ENCODE measurements at regions not wholly inside any gene's neighbourhood (a gene's known extent, or its start where the extent isn't known, plus 50 kb on each side); places are given as distances from the start of the nearest gene placed in this dataset.
"Not testable (repeated sequence)": the region's sequence is repeated elsewhere in the genome, so short reads cannot be mapped to it uniquely, and the experiment has no call there.

- DNase-seq (ENCODE audit: low read depth in 2 of 3, low spot score in 1 of 3) = no peak
These were observed 390.2 kb downstream of the THBS2 start for GRCh38 chr6:168863467-168863866.

GRCh38 chr6:168862346-168862980 lies 391.2 kb downstream of the THBS2 start:
- no peak for DNase-seq (ENCODE audit: low read depth in 2 of 3, low spot score in 1 of 3)

DNA sequence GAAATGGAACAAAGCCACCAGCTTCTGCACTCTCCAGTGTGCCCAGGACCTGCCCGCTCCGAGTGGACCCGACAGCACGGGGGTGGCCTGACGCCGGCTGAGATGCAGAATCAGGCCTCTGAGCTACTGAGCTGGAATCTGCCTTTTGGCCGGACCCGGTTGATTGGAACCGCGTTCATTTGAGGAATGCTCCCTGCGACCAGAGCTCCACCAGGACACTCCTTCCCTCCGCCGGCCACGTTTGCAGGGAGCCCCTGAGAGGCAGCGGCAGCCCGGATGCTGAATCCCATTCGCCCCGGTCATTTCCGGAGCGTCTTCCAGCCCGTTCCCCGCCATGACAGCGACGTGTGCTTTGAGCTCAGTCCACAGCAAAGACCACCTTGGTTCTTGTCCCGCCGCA lies 392.7 kb downstream of the THBS2 start:
- DNase-seq (ENCODE audit: low read depth in 2 of 3, low spot score in 1 of 3) = no peak

DNA sequence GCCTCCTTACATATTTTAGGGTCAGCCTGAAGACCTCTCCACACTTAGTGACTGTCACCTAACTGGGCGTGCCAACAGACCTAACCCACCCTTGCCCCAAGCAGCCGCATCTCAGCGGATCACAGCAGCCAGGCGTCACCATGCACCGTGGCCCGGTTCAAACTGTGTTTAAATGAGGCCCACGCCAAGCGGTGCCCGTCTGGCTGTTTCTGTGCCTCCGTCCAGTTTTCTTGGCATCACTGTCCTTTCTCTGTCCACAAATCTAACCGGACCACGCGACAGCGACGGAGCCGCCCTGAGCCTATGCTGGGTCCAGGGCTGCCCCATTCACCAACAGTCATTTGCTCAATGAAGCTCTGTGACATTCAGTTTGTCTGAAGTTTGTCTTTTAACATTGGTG lies 393.3 kb downstream of the THBS2 start:
- DNase-seq (ENCODE audit: low read depth in 2 of 3, low spot score in 1 of 3) = no peak

DNA sequence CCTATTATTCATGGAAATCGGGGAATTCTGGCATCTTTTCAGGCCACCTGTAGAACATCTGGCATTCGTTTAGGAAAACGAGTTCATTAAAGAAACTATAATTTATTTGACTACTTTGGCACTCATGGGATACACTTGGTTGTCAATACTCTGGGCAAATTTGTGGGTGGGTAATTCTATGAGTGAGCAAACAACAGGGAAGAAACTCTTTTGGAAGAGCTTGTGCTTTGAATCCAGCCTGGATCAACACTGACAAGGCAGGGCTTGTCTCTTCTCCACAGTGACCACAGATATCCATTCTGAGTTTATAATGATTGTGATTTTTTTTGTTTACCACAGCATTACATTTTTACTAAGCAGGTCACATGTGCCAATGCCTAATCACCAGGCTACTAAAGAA lies 394.7 kb downstream of the THBS2 start:
- no peak for DNase-seq (ENCODE audit: low read depth in 2 of 3, low spot score in 1 of 3)

DNA sequence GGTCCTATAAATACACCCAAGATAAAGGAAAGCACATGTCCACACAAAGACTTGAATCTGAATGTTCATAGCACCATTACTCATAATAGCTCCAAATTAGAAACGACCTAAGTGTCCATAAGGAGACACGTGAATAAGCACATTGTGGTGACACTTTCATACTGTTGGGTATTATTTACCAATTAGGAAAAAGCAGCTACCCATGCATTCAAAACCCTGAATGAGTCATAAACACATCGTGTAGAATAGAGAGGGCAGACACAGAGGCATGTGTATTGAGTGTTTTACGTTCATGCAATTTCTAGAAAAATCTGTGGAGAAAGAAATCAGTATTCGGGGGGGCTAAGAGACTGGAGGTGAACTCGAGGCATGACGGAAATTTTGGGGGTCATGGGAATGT lies 396.7 kb downstream of the THBS2 start:
- DNase-seq (ENCODE audit: low read depth in 2 of 3, low spot score in 1 of 3) = no peak

GRCh38 chr6:168852376-168852884 lies 401.2 kb downstream of the THBS2 start:
- DNase-seq (ENCODE audit: low read depth in 2 of 3, low spot score in 1 of 3) = no peak

DNA sequence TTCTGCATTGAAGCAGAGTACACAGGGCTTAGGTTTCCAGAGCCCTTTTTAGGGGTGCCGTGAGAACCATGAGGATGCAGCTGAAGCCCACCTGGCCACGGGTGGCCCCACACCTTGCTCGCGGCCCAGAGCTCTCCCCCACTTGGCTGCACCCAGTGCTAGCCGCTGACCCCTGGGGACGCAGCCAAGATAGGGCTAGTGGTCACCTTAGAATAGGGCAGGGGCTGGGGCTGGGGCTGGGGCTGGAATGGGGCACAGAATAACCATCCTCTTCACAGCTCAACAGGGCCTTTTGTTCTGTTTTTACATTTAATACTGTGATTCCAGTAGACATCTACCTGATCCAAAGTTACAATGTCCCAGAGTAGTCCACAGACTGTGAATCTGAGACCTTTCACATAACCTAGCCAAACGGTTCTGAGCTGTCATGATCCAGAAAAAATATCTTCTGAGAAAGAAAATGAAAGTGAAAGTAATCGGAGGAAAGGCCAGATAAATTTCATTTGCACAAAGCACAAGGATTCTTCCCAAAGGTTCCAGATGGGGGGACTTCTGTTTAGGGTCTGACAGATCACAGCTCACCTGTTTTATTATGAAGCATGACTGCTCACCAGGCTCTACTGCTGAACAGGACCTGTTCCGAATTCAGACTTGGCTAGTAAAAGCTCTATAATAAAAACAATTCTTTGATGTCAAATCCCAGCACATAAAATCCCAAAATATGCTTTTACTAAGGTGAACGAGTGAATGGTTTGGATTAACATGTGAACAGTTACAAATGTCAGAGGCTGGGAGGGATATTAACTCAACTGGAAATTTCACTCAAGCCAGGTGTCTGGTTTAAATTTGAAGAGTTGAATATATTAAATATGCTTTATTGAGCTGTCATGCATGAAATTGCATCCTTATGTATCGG lies 401.9 kb downstream of the THBS2 start:
- no peak for DNase-seq (ENCODE audit: low read depth in 2 of 3, low spot score in 1 of 3)

GRCh38 chr6:168850027-168850736 lies 403.5 kb downstream of the THBS2 start:
- not testable (repeated sequence) for DNase-seq (ENCODE audit: low read depth in 2 of 3, low spot score in 1 of 3)

- DNase-seq (ENCODE audit: low read depth in 2 of 3, low spot score in 1 of 3) = no peak
These were observed 404.2 kb downstream of the THBS2 start for GRCh38 chr6:168849459-168849858.

- no peak for DNase-seq (ENCODE audit: low read depth in 2 of 3, low spot score in 1 of 3)
These were observed 404.8 kb downstream of the THBS2 start for GRCh38 chr6:168848797-168849196.

DNA sequence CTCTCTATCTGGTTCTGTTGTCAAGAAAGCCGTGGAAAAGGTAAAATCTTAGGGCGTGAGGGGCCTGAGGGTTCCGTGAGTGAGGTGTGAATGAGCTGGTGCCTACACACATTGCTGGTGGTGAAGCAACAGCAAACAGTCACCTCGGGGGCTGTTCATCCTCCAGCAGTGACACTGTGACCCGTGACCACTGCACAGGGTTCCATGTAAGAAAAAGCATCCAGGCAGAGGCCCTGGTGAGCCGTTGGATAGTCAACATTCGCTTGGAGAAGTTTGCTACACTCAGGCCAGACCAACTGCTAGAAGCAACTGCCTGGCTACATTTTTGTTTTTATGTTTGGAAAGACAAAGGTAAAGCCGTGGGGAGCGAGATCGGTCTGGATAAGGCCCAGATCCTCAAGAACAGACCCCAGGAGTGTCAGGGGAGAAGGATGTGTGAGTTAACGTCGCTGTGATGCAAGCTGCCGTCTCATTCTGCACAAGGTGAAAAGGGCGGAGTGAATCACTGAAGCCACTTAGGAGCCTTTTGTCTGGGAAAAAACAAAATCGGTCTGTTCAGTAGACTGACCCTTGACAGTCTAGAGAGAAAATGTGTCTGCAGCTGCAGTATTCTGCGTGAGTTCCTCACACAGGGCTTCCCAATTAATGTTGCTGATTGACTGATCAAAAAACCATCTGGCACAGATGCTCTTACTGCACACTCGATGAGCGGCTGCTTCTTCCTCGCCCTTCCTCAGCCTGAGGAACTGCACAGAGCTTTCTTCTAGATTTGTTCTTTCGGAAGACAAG lies 404.0 kb downstream of the SMOC2 start:
- DNase-seq (ENCODE audit: low read depth in 2 of 3, low spot score in 1 of 3) = no peak

DNA sequence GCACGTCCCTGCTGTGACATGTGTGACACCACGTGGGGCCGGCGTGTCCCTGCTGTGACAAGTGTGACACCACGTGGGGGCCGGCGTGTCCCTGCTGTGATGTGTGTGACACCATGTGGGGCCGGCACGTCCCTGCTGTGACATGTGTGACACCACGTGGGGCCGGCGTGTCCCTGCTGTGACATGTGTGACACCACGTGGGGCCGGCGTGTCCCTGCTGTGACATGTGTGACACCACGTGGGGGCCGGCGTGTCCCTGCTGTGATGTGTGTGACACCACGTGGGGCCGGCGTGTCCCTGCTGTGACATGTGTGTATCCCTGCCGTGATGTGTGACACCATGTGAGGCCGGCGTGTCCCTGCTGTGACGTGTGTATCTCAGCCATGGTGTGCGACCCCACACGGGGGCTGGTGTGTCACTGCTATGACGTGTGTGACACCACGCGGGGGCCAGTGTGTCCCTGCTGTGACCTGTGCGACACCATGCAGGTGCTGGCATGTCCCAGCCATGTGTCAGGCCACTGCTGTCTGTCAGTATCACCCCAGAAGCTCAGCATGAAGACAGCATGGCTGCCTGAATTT lies 401.7 kb downstream of the SMOC2 start:
- not testable (repeated sequence) for DNase-seq (ENCODE audit: low read depth in 2 of 3, low spot score in 1 of 3)

DNA sequence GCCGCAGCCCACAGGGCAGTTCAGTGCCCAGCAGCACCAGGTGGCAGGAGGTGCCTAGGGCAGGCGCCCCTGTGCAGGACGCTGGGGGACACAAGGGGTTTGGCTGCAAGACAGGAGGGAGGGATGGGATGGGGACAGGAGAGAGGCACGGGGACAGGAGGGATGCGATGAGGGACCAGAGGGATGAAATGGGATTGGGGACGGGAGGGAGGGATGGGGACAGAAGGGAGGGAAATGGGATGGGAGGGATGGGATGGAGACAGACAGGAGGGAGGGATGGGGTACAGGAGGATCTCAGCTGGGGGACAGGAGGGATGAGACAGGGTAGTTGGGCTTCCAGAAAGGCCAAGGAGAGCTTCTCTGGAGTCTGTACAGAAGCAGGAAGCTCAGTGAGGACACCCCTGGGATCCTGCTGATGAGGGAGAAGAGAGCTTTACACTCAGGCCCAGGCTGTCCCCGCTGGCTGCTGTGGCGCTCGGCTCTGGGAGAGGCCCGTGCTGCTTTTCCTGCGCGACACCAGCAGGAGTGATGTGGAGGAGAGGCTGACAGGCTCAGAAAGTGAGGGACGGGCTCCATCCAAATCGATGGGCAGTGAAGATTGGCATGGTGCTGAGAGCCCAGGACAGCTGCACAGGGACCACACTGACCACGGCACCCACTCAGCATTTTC lies 400.8 kb downstream of the SMOC2 start:
- no peak for DNase-seq (ENCODE audit: low read depth in 2 of 3, low spot score in 1 of 3)

- DNase-seq (ENCODE audit: low read depth in 2 of 3, low spot score in 1 of 3) = not testable (repeated sequence)
These were observed 399.9 kb downstream of the SMOC2 start for GRCh38 chr6:168840932-168841331.

GRCh38 chr6:168840299-168840698 lies 399.3 kb downstream of the SMOC2 start:
- DNase-seq (ENCODE audit: low read depth in 2 of 3, low spot score in 1 of 3) = not testable (repeated sequence)

- no peak for DNase-seq (ENCODE audit: low read depth in 2 of 3, low spot score in 1 of 3)
These were observed 397.0 kb downstream of the SMOC2 start for GRCh38 chr6:168838037-168838399.

- DNase-seq (ENCODE audit: low read depth in 2 of 3, low spot score in 1 of 3) = no peak
These were observed 396.5 kb downstream of the SMOC2 start for GRCh38 chr6:168837254-168838036.

- DNase-seq (ENCODE audit: low read depth in 2 of 3, low spot score in 1 of 3) = no peak
These were observed 395.0 kb downstream of the SMOC2 start for GRCh38 chr6:168835991-168836390.
